ENCODE measurements at regions not wholly inside any gene's neighbourhood (a gene's known extent, or its start where the extent isn't known, plus 50 kb on each side); places are given as distances from the start of the nearest gene placed in this dataset.
"Not testable (repeated sequence)": the region's sequence is repeated elsewhere in the genome, so short reads cannot be mapped to it uniquely, and the experiment has no call there.

DNA sequence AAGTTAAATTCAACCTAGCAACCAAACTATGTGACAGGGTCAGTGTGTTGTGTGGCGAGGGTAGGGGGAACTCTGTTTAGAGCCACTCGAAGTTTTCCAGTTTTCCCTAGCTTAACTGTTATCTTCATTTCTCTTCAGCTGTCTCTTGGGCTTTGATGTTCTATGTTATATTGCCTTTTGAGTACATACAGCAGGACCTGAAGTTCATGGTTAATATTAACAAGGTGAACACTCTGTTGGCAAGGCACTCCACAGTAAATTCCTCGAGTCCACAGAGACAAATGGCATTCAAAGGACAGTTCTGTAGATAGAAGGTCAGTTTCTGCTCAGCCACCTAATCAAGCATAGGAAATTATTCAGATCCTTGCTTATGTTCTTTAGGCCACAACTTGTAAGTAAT, 147.9 kb upstream of the DPH6 start:
- no peak for DNase-seq (ENCODE audit: low read depth, low spot score)

DNA sequence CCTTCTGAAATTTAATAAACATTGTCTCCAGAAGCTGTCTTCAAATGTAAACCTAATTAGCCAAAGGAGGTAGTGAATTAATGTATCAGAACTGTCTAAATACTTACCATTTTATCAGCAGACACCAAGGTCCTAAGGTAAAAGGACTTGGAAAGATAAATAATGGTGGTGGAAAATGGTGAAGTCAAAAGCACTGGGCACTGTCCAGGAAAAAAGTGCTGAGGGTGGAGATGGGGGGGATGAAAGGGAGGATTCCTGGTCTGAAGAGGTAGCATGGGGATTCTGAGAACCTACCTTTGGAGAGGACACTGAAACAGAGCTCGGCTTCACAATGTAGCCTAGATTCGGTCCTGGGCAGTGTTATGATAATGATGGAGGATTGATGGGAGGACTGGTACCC, 149.0 kb upstream of the DPH6 start:
- DNase-seq (ENCODE audit: low read depth, low spot score) = no peak

DNA sequence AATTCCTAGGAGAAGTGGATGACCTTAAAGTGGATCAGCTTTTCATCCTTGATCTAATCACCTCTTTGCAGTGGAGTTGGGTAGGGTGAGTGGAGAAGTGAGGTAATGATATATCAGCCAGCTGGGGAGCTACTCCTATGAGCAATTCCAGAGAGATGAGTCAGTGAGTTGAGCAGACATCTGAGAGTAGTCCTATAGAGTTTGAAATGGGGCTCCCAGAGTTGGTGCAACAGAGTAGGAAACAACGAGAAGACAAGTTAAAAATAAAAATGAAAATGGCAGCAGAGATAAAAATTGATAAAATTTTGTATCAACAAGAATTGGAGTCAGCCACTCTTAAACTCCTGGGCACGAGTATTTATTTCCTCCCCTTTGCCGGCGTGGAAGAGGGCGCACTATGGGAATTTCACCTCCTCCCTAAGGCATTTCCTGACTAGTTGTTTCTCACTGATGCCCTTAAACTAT, 150.8 kb upstream of the DPH6 start:
- DNase-seq (ENCODE audit: low read depth, low spot score) = no peak

DNA sequence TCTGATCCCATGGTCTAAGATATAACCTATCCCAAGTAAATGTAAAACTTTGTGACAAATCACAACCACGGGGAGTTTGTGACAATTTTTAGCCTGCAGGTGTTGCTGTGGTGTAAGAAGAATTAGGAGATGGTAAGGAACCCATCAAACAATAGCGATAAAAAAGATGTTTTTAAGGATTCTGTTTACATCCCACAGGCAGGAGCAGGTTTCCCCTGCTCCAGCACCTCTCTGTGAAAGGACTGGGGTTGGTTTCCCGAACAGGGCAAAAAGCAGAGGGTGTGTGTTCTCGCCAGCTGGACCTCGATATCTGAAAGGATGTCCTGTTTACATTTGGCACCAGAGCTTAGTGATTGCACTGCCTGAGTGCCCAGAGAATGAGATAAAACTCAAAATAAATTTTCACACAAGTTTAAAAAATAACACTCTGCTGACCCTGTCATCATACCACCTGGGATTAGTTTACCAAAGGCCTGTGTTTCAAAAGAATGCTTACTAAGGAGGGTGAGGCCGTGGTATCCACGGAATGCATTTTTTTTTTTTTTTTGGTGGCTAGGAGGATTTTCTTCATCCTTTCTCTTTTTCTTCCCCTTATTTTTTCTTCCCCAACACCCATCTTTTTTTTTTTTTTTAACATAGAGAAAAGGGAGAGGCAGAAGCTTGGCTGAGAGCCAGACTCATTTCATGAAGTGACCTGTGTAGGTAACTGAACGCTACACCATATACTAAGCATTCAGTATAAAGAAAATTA, 151.8 kb upstream of the DPH6 start:
- no peak for DNase-seq (ENCODE audit: low read depth, low spot score)

DNA sequence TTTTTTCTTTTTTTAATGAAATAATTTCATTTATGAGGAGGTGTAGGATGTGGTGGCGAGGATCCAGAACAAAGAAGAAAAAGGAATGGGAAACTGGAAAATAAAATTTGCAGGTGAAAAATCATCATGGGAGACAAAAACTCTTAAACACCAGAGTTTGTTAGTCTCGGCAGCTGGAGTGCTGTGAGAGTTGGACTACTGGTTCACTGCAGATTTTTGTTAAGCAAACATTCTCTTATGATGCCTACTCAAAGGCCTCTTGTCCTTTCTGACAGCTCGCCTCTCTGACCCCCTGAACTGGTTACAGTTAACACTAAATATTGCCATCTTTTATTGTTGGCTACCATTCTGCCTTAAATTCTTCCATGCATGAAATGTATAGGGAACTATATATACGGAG, 152.4 kb upstream of the DPH6 start:
- DNase-seq (ENCODE audit: low read depth, low spot score) = no peak

DNA sequence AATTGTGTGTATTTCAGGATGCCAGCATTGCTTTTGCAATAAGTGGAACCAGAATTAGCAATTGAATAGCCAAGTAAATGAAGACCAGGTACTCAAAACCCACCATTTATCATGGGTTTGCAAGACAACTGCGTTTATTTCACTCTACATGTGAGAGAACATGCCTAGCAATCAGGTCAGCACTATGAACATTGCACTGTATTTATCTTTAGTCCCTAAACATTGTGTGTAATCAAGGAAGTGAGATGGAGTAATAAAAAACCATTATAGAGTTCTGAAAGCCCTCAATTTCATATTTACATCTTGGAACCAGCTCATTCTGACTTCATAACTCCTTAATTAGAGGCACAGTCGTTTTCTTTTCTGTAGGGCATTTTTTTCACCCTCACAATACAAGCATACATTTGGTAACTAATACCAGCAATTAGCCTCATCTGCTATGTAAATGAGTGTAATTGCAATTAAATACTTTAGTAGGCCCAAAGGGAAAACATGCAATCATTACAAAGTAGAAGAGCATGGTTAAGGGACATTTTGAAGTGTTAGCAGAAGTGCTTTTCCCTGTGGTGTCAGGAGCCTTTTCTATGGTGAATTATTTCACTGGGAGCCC, 153.1 kb upstream of the DPH6 start:
- DNase-seq (ENCODE audit: low read depth, low spot score) = no peak

DNA sequence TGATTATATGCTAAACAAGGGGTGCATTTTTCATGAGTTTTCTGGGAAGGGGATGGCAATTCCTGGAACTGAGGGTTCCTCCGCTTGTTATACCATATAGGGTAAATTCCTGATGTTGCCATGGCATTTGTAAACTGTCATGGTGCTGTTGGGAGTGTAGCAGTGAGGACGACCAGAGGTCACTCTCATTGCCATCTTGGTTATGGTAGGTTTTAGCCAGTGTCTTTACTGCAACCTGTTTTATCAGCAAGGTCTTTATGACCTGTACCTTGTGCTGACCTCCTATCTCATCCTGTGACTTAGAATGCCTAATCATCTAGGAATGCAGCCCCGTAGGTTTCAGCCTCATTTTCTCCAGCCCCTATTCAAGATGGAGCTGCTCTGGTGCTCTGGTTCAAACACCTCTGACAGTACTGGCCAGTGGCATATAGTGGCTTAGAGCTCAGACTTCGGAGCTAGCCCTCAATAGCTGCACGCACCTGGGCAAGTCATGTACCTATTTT, 154.2 kb upstream of the DPH6 start:
- not testable (repeated sequence) for DNase-seq (ENCODE audit: low read depth, low spot score)

DNA sequence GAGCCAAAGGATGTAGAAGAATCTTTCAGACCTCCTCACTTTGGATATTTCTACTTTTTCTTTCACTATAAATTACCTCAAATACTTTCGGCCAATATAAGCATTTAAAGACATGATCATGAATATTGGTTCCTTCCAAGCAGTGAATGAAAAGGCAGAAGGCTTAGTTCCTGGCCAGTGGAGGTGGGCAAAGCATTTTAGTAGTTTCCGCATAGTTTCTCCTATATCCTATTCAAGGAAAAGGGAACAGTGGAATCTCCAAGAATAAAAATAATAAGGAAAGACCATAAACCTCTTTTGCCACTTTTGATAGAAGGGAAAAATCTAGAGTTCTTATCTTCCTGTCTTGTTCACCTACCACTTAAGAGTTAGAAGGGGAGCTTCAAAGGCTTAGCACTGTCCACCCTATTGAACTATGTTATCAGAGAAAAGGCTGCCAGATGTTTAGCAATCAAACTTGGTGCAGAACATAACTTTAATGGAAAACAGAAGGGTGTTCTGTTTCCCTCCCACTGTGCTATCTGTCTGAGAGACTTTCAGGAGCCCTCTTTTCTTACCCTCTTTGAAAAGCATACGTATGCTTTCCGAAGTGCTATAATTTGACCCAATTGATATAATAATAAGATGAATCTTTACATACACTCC, 155.6 kb upstream of the DPH6 start:
- DNase-seq (ENCODE audit: low read depth, low spot score) = no peak

DNA sequence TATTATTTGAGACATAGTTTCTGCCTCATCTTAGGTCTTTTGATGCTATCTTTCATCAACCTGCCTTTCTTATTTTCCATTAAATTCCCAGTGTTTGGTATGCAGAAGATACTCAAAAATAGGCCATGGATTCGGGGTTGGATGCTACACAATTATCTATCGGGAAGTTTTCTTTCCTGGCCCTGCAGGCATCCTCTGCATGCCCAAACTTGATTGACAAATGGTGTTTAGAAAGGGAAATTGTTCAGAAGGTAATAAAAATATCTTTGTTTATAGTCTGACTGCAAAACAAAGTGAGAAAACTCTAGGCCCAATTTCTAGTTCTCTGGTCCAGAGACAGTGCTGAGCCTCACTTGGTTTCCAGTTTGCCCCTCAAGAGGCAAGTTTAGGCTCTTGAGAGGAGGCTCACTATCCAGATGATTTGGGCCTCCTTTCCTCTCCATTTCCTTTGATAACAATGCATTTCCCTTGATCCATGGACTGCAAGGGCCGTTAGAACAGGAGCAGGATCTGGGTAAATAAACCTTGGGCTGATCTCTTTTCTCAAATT, 157.1 kb upstream of the DPH6 start:
- no peak for DNase-seq (ENCODE audit: low read depth, low spot score)

DNA sequence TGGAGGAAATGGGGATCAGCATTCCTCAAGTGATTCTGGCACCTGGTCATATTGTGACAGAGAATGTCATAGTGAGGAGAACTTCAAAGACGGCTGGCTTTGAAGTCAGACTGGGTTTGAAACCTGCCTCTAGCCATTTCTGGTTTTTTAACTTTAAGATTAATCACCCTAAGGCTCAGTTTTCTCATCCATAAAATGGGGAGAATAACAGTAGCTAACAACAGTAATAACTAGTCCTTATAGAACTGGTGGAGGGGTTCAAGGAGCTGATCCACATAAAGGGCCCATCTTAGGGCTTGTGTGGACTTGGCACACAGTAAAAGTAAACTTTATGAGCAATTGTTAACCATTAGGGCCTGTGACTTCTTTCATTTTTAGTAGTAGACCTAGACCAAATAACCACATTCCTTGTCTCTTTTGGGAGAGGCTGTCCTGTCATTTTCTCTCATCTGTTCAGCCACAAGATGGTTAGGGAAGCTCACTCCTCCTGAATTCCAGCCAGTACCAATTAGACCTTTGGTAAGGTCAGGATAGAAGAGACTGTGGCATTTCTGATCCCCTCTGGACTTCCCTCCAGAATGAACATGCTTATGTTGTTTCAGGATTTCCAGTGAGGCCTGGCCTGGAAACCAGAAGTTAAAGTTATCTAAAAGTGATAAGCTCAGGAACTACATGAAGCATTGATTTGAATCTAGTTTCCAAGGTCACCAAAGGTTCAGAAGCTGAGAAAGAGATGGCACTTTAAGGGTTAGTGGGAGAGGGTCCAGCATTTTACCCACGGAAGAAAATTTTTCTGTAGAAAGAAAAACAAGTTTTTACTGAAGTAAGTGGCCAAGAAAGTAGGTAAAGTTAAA, 159.3 kb upstream of the DPH6 start:
- no peak for DNase-seq (ENCODE audit: low read depth, low spot score)

DNA sequence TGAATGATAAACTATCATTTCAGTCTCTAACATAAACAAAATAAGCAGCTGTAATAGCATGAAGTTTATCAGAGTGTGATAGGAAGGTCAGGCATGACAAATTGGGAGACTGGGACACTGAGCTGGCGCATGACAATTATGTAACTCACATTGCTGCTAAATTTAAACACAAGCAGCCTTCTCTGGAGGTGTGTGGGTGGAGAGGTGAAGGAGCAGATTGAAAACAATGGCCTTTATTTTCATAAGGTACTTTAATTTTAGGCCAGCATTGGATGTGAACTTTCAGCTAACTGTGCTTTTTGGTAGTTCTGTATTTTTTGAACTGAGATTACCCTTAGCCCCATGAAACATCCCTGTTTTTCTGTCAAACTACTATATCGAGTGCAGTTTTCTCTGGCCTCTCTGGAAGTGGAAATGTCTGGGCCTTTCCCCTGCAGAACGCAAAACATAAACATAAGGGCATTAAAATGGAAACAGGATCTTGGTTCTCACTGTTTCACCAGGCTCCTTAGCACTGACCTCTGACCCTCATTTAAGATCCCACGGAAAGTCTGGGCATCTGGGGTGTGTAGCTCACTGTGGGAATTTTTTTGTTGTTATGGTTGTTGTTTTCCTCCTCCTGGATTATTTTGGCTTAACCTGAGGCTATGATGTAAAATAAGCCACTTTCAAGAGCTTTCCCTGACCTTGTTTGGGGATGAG, 160.1 kb upstream of the DPH6 start:
- DNase-seq (ENCODE audit: low read depth, low spot score) = no peak

DNA sequence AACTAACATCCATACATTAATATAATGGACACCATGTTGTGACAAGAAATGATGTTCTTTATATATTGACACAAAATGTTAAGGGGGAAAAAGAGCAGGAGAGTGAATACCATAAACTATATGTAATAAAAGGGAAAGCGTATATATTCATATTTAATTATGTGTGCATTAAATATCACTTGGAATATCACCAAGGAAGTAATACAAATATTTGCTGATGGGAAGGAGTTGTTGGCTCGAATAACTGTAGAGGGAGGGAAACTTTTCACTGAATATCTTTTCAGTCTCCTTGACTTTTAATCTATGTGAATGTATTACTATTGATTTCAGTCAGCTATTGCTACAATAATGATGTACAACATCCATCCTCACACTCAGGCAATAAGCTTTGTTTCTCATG, 167.0 kb upstream of the DPH6 start:
- DNase-seq (ENCODE audit: low read depth, low spot score) = no peak

DNA sequence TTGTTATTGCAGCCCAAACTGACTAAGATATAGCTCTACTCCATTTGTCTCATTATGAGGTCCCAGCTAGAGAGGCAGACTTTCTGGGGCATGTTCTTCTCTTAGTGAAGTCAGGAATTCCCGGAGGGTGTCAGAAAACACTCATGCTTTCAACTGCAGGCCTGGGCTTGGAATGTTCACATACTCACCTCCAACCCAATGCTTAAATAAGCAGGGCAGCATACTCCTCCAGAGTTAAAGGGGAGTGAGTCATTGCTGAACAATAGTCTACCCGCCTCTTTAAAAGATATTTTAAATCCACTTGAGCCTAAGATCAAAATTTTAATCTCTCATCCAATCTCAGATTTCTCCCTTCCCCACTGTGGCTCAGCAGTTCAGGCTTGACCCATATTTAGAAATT, 167.8 kb upstream of the DPH6 start:
- no peak for DNase-seq (ENCODE audit: low read depth, low spot score)

DNA sequence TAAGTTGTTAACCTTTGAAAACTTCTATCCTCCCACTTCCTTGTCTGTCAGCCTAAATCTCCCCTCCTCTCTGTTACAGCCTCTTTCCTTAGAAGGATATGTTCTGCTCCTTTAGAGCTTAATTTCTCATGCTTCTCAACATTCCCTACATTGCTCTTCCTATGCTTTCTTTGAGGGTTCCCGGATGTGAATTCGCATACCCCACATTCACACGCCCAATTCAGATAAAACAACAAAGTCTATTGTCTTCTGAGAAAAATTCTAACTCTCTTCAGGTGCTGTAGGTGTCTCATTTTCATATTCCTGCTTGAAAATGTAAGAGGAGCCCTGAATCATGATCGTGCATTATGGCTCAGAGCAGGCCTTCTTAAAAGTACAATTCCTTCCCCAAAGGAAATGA, 171.8 kb upstream of the DPH6 start:
- no peak for DNase-seq (ENCODE audit: low read depth, low spot score)

DNA sequence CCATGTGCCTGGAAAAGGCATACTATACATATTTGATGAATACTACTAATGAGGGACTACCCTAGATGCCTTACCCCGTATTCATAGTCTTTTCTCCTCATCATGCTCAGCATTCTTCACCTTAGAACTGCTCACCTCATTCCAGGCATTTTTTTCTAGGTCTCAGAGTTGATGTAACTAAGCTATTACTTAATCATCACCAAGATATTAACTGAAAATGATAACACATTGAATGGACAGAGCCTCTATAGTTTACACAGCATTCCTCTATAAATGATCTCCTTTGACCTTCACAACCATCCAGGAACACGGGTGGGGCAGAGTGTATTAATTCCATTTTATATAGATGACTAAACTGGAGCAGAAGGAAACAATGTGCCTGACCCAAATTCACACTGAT, 174.1 kb upstream of the DPH6 start:
- no peak for DNase-seq (ENCODE audit: low read depth, low spot score)

DNA sequence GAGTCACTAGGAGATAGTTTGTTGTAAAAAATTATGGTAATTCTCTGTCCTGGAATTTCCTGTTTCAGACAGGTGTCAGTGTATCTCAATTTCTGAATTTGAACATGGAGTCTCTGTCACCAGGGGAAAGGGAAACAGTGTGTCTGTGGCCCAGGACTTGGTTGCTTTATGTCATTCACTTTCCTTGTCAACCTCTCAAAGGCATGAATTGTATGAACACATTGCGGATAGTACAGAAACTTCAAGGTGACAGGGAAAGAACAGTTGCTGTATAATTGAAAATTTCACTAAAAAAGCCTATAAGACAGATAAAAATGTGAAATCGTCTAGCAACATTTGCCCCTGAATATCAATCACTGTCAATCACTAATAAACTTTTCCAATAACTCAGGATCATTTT, 175.0 kb upstream of the DPH6 start:
- DNase-seq (ENCODE audit: low read depth, low spot score) = no peak

DNA sequence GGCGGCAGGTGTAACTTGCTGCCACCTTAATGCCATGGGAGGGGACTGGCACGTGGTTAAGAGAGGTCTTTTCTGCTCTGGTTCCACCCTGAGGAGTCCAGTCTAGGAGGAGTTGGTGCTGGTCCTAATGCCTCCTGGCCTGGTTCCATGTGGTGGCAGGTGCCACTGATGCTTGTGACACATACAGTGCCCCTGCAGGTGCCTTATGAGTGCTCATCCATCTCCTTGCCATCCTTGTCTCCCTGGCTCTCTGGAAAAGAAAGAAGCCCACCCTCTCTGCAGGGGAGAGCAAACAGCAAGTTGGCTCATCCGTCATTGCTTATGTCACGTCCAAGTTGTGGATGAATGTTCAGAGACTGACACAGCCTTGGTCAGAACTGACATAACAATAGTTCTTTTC, 175.8 kb upstream of the DPH6 start:
- DNase-seq (ENCODE audit: low read depth, low spot score) = no peak

DNA sequence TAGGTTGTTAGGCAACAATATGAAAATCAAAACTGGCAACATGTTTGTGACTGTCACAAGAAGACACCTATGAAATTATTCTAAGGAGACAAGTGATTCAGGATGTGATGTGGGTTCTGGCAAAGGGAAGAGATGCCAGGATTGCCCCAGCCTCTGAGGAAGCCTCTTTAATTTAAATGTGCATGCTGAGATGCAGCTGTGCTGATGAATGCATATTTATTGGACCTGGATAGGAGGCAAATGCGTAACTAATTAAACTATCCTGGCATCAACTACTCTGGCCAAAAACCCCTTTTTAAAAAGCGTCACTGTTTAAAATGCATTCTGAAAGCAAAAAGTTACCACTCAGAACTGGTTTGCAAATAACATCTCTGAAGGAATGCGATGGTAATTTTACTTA, 176.5 kb upstream of the DPH6 start:
- DNase-seq (ENCODE audit: low read depth, low spot score) = no peak

DNA sequence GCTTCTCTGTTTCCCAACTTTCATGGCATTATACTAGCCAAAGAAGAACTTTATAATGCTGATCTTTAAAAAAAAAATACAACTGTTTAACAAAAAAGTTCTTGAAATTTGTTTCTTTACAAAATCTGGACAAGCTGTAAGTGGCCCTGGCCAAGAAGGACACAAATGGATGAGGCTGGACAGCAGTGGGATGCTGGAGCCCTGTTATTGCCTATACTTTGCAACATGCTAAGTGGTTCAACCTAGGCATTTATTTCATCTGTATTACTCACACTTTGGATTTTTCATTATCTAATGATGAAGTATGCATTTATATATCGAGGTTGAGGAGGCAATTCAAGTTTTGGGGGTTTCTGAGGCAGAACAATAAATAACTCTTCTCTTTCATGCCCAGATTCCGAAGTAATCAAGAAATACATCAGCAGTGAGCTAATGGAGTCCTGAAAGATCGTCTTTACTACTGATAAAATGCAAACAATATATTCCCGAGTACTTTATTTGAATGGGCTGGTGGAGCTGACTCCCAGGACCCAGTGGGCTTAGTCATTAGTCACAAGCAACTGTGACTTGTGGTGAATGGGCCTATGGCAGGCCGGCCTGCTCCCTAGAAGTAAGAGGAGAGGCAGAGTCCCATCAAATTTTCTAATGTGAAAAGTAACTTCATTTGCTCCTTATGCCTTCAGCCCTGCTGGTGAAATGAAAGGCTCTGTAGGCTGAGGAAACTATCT, 177.3 kb upstream of the DPH6 start:
- DNase-seq (ENCODE audit: low read depth, low spot score) = no peak

DNA sequence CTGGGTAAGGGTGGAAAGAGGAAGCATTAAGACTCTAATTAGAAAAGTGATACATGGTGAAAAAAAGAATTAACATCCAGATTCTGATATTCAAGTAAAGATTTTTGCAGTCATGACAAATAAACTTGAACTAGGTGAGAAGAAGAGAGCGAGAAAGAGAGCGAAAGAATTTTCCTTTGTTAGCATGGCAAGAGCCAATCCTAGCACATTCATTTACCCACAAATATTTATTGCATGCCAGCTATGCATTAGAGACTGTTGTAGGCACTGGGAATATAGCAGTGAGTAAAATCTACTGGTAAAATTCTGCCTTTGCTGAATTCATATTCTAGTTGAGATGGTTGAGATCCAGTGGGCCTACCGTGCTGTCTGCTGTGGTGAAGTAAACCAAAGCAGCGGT, 177.9 kb upstream of the DPH6 start:
- DNase-seq (ENCODE audit: low read depth, low spot score) = no peak
